NOMO-1 treated with dmso at 0.1 percent for 144 hours (cell line): ENCODE measurements at regions not wholly inside any gene's neighbourhood (a gene's known extent, or its start where the extent isn't known, plus 50 kb on each side); places are given as distances from the start of the nearest gene placed in this dataset.

Experiments
- DNase-seq: peaks from one replicate; lab custom pipeline; 2025; ENCODE audit not compliant: unreplicated experiment; lab: John Stamatoyannopoulos, UW

- no peak for DNase-seq
These were observed 257.4 kb upstream of the NOCT start for GRCh38 chr4:138758196-138758595.

GRCh38 chr4:138757432-138757831, 258.1 kb upstream of the NOCT start:
- no peak for DNase-seq

GRCh38 chr4:138756519-138756918, 259.1 kb upstream of the NOCT start:
- DNase-seq, result no peak

GRCh38 chr4:138751309-138751708, 264.3 kb upstream of the NOCT start:
- no peak for DNase-seq

DNA sequence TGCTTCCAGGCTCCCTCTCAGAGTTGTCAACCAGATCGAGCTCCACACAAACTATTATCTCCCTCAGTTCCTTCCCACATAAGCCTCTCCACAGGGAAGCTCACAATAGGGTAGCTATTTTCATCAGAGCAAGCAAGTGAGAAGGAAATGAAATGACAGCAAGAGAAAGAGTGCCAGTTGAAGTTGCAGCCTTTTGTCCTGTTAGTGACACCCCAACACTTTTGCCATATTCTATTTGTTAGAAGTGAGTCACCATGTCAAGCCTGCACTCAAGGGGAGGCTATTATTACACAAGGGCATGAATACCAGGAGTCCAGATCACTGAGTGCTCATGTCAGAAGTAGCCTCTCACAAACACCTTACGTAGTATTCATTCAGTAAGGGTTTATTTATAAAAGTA, 266.3 kb upstream of the NOCT start:
- no peak for DNase-seq

DNA sequence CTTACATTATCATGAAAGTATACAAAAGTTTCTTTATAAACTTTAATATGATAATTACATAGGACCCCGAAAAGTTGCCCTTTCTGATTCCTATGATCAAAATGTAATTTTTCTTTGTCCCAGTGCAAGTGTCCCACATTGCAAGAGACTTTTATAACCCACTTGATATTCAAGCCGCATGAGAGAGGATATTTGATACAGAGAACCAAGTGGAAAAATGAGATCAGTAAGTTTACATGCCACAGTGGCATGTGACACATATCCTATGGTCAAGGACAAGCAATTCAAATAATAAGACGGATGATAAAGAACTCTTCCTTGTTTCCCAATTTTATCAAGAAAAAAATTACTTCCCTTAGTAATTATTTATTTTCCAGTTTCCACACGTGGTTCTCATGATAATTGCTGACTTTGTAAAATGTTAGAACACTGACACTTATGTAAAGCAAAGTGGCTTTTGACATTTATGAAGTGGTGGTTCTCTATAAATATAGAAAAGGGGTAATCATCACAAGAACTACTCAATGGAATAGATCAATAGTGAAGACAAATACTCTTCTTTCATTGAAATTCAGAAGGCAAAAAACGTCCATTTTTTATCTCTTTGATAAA, 273.7 kb upstream of the NOCT start:
- DNase-seq, result no peak

- DNase-seq, result no peak
These were observed 274.5 kb upstream of the NOCT start for GRCh38 chr4:138740816-138741745.

- DNase-seq, result no peak
These were observed 279.2 kb upstream of the NOCT start for GRCh38 chr4:138736362-138736761.

DNA sequence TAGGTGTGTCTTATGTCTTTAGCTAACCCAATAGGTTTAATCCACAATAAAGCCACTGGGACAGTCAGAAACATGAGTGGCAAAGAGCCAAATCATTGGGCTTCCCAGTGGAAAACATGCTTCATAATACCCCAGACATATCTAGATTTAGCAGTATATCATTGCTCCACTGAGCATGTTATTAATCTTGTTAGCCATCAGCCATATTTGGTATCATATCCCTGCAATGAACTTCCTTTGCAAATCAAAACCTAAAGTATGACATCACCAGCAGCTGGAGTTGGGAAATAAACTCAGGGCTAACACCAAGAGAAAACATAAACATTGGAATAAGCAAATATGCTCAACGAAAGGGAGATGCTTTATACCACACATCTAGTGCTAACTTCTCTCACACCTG, 280.8 kb upstream of the NOCT start:
- DNase-seq, result no peak

GRCh38 chr4:138728566-138728965, 287.0 kb upstream of the NOCT start:
- DNase-seq, result no peak

- DNase-seq, result no peak
These were observed 287.9 kb upstream of the NOCT start for GRCh38 chr4:138727731-138728130.

- no peak for DNase-seq
These were observed 291.1 kb upstream of the NOCT start for GRCh38 chr4:138724530-138724929.

GRCh38 chr4:138716559-138717335, 298.8 kb upstream of the NOCT start:
- no peak for DNase-seq

DNA sequence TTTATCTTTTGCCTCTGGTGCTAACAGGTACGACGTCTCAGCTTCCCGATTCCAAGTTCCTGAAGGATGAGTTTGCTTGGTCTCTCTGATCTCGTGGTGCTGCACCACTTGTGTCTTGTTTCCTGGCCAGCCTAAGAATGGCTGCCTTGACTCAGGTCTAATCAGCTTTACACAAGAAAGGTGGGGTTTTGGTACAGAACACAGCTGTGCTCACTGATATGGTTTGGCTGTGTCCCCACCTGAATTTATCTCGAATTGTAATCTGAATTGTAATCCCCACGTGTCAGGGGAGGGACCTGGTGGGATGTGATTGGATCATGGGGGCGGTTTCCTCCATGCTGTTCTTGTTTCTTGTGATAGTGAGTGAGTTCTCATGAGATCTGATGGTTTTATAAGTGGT, 305.3 kb upstream of the NOCT start:
- no peak for DNase-seq

DNA sequence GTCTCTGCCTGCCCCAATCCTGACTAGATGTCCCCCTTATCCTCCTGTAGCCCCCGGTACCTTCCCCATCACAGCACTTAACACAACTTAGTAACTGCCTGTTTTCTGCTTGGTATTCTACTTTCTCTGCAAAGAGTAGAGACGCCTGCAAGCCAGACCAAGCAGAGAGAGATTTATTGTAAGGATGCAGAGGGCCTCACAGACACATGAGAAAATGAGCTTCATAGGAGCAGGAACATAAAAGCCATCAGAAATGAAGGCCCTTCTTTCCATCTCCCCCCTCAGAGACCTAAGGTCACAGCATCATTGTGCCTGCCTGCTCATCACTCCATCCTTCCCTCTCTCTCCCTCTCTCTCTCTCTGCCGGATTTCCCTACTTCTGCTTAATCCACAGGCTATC, 305.7 kb upstream of the NOCT start:
- DNase-seq, result no peak

GRCh38 chr4:138707746-138708677, 307.6 kb upstream of the NOCT start:
- no peak for DNase-seq

GRCh38 chr4:138706201-138706600, 309.4 kb upstream of the NOCT start:
- DNase-seq, result no peak

DNA sequence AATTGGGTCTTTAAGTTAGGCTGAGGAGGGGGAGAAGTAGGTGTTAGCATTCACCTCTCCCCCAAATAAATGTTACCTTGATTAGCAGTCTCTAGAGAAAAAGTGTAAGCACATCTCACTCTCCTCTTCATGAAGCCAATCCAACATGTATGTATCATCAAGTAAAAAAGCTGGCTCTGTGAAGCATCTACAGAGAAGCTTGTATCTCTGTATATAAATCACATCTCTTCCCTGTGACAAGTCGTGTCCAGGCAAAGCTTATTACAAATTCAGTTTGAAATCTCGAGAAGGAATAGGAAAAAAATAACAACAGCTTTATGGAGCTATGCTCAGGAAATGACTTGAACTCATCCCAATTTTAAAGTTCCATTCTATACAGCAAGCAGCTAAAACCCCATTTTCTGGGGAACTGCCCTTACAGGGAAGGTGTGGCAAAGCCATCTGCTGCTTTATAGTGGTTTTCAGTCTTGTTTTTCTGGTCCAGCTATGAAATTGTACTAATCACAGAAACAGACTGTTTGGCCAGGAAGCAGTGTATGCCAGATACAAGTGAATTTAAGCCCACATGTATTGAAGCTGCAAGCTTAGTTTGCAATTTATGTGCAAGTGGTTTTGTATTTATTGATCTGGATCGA, 313.3 kb upstream of the NOCT start:
- no peak for DNase-seq

- DNase-seq, result no peak
These were observed 316.9 kb upstream of the NOCT start for GRCh38 chr4:138698641-138699040.

DNA sequence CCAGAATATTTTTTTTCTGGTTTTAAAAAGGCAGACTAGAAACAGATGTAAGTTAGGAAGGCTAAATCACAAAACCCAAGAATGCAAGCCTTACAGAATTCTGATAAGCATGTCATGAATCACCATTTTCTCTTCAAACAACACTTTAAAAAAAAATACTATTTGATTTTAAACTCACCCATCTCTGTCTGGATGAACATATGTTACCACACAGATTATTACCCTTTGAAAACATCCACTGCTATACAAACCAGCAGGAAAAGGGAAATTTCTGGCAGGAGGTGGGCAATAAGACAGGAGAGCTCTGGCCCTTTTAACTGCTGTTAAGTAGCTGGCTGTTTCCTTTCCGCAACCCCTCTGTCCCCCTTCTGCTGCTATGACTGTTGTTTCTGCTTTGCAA, 317.7 kb upstream of the NOCT start:
- no peak for DNase-seq
